Fibroblast of skin of right biceps (primary cell): ENCODE measurements at regions not wholly inside any gene's neighbourhood (a gene's known extent, or its start where the extent isn't known, plus 50 kb on each side); places are given as distances from the start of the nearest gene placed in this dataset.

Experiments
- DNase-seq: peaks from one replicate; pipeline ENCODE4 v3.0.0-alpha.2; 2013

GRCh38 chr6:170053966-170054661 is 236.8 kb downstream of the DLL1 start:
- no peak for DNase-seq

- no peak for DNase-seq
These were observed 237.7 kb downstream of the DLL1 start for GRCh38 chr6:170052991-170053821.

- DNase-seq: no peak
These were observed 239.4 kb downstream of the DLL1 start for GRCh38 chr6:170051229-170052172.

GRCh38 chr6:170050591-170051041 is 240.3 kb downstream of the DLL1 start:
- no peak for DNase-seq

DNA sequence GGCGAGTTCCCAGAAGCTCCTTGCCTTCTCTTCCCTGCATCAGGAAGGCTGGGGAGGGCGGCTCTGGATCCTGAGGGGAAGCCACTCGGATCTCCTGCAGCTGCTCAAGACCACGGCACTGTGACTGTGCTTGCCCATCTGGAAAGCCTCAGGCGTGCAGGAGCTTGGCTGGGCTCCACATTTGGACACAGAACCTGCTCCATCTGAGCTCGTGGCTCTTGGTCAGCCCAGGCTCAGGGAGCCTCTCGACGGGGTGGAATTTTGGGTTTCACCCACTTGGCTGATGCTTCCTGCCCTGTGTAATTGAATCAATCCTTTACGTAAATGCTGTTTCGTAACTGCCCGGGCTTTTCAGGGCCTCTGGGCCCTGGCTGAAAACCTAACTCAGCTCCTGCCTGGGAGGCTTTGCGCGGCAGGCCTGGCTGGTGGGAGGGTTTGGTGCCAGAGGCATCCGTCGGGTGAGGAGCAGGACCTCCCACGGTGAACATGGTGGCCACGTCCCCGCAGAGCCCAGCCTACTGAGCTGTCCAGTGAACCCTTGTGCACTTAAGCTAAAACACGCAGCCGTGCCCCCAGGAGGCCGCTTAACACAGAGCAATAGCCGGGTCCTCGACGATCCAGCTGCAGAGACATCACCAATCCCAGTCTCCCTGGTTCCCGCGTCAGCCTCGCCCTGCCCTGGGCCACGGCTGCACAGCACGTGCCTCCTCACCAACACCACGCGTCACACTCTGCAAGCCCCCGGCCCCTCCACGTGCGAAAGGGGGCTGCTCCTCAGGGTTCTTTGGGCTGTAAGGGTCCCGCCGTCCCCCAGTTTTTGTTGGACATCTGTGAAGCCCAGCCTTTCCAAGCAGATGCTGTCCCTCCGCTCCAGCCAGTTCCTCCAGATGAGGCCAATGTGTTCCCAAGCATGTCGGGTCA is 241.0 kb downstream of the DLL1 start:
- DNase-seq: peak; percentile 26

- DNase-seq: peak; percentile 22
These were observed 242.1 kb downstream of the DLL1 start for GRCh38 chr6:170048615-170049256.

GRCh38 chr6:170047823-170048222 is 243.1 kb downstream of the DLL1 start:
- DNase-seq: no peak

GRCh38 chr6:170046791-170047626 is 243.9 kb downstream of the DLL1 start:
- peak; percentile 47 for DNase-seq

DNA sequence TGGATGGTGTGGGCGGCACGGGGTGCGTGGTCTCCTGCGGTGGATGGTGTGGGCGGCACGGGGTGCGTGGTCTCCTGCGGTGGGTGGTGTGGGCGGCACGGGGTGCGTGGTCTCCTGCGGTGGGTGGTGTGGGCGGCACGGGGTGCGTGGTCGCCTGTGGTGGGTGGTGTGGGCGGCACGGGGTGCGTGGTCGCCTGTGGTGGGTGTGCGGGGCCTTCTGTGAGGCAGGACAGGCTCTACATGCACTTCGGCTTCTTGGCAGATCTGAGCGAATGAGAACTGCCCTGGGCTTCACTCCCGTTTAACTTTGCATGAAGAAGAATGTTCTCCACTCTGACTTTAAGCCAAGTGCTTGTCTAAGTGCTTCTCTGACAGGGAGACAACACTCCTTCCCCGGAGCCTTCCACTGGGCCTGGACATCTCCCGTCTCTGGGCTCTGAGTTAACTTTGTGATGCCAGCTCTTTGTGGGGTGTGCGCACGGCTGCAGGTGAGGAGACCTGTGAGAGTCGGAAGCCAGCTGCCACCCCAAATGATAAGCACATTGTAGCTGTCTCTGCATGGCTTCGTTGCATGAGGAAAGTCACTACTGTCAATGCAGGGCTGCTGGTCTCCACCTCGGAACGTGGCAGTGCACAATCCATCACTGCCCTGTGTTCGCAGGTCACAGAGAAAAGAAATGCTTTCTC is 244.8 kb downstream of the DLL1 start:
- DNase-seq: no peak

DNA sequence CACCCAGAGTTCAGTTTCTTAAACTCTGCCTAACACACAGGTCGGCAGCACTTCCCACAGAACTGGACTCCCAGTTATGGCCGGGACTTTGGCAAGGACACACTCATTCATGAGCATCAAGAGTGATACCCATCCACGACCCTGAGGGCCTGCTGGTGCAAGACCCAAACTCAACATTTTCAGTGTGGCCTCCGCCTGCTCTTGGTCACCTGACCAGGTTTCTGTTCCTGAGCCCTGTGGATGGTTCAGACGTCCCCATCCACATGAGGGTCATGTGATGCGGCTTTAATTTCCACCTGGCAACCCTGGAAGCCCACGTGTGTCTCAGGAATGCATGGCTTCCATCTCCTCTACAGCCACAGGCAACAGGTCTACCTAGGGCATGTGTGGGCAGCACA is 245.3 kb downstream of the DLL1 start:
- DNase-seq: no peak

DNA sequence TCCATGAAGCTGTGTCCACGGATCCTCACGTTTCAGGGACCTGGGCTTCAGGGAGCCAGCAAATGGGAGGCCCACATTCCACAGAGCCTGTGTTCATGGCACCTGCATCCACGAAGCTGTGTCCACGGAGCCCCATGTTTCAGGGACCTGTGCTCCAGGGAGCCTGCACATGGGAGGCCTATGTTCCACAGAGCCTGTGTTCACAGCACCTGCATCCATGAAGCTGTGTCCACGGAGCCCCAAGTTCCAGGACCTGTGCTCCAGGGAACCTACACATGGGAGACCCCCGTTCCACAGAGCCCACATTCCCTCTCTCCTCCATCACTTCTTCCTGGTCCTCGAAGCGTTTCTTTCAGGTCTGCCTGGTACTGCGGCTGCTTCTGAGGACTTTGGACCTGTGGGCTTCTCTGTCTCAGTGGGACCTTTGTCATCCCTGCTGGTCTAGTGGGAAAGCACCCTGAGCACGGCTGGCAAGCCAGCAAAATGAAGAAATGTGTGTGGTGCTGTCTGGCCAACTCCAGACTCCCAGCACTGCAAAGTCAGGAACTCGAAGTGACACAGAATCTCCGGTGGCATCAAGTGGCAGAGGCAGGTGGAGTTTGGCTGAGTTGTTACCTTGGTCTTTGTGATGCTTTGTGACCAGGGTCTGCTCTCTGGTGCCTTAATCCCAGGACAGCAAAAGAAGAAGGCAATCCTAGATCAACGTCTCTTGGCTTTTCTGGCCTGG is 245.9 kb downstream of the DLL1 start:
- no peak for DNase-seq

GRCh38 chr6:170043881-170044790 is 246.7 kb downstream of the DLL1 start:
- DNase-seq: no peak

GRCh38 chr6:170043150-170043819 is 247.6 kb downstream of the DLL1 start:
- no peak for DNase-seq

DNA sequence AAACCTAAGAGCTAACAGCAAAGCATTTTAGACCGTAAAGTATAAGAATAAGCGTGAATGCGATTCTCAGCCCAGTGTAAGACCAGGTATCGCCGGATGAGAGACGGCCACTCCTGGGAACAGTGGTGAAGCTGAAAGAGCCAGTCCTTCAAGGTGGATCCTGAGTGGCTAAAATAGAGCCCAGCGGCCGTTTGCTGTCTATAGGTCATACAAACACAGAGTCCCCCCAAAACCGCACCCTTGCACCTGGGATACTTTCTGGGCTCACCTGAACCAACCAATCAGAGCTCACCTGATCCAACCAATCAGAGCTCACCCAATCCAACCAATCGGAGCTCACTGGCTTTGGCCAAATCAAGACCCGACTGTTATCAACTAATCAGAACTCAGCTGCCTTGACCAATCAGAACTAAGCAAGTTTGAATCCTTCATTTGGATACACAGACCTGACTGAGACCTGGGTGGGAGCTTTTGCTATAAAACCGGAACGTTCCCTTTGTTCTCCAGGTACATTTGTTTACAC is 248.2 kb downstream of the DLL1 start:
- no peak for DNase-seq

DNA sequence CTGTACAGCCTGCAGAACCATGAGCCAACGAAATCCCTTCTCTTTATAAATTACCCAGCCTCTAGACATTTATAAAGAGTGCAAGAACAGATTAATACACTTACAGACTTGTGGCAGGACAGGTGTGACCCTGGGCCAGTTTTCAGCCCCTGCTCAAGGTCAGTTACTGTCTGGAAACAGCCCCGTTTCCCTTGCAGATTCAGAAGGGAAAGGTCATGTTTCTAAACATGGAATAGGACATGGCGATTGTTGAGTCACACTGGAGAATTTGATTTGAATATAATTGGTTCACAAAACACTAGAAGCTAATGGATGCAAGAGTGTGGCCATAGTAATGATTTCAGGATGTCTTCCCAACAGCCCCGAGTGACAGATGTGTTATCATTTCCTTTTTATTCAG is 248.8 kb downstream of the DLL1 start:
- DNase-seq: no peak

GRCh38 chr6:170041526-170041925 is 249.4 kb downstream of the DLL1 start:
- no peak for DNase-seq

- DNase-seq: no peak
These were observed 250.0 kb downstream of the DLL1 start for GRCh38 chr6:170040906-170041305.
